ENCODE measurements at regions not wholly inside any gene's neighbourhood (a gene's known extent, or its start where the extent isn't known, plus 50 kb on each side); places are given as distances from the start of the nearest gene placed in this dataset.

GRCh38 chr15:61701455-61701854, 358.8 kb downstream of the VPS13C start:
- no peaks in the 10 kb centered on the region for H3K4me1 ChIP-seq (ENCODE audit: control insufficient read depth in 1 of 2, insufficient read depth in 2 of 2, low read length in 2 of 2)
- H3K36me3 ChIP-seq (ENCODE audit: control insufficient read depth in 1 of 2, insufficient read depth in 2 of 2, low read length in 2 of 2): no peaks in the 10 kb centered on the region
- H3K4me3 ChIP-seq (ENCODE audit: low read depth in 1 of 2, low read length in 2 of 2): no peak overlapping the region
- no peaks in the 10 kb centered on the region for H3K27me3 ChIP-seq (ENCODE audit: low read depth, low read length)
- no peak overlapping the region for H3K27ac ChIP-seq (ENCODE audit: low read length)
- H3K9me3 ChIP-seq (ENCODE audit: control insufficient read depth in 1 of 2, low read length in 2 of 2): no peaks in the 10 kb centered on the region

DNA sequence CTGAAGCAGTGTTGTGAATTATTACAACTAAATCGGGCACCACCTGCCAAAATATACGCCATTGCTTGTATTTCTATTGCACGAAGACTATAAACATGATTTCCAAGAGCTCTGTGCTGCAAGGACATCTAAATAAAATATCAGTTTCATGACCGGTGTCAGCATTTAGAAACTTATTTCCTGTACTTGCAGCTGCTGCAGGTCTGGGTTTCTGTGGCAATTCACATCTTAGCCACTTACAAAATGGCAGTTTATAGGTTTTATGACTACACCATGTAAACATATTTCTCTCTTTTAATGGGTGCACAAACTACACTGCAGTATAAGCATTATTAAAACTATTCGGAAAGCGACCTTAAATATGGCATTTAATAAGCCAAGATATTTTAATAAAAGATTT, 359.4 kb downstream of the VPS13C start:
- no peak overlapping the region for H3K27ac ChIP-seq (ENCODE audit: low read length)

GRCh38 chr15:61697796-61698195, 362.5 kb downstream of the VPS13C start:
- Histone ChIP-seq H3K9me3 (ENCODE audit: control insufficient read depth in 1 of 2, low read length in 2 of 2) (no peaks in the 10 kb centered on the region), H3K4me3 (ENCODE audit: low read depth in 1 of 2, low read length in 2 of 2) (no peak overlapping the region), H3K27me3 (ENCODE audit: low read depth, low read length) (no peaks in the 10 kb centered on the region), H3K27ac (ENCODE audit: low read length) (no peak overlapping the region), H3K36me3 (ENCODE audit: control insufficient read depth in 1 of 2, insufficient read depth in 2 of 2, low read length in 2 of 2) (no peaks in the 10 kb centered on the region), H3K4me1 (ENCODE audit: control insufficient read depth in 1 of 2, insufficient read depth in 2 of 2, low read length in 2 of 2) (no peaks in the 10 kb centered on the region)

More for the DNA sequence above, 359.4 kb downstream of the VPS13C start:
- no peaks in the 10 kb centered on the region for H3K4me1 ChIP-seq (ENCODE audit: control insufficient read depth in 1 of 2, insufficient read depth in 2 of 2, low read length in 2 of 2)
- H3K27me3 ChIP-seq (ENCODE audit: low read depth, low read length): no peaks in the 10 kb centered on the region
- no peaks in the 10 kb centered on the region for H3K9me3 ChIP-seq (ENCODE audit: control insufficient read depth in 1 of 2, low read length in 2 of 2)
- H3K4me3 ChIP-seq (ENCODE audit: low read depth in 1 of 2, low read length in 2 of 2): no peak overlapping the region
- no peaks in the 10 kb centered on the region for H3K36me3 ChIP-seq (ENCODE audit: control insufficient read depth in 1 of 2, insufficient read depth in 2 of 2, low read length in 2 of 2)

GRCh38 chr15:61689067-61689466, 371.2 kb downstream of the VPS13C start:
- Histone ChIP-seq H3K27ac (ENCODE audit: low read length) (no peak overlapping the region), H3K4me1 (ENCODE audit: control insufficient read depth in 1 of 2, insufficient read depth in 2 of 2, low read length in 2 of 2) (no peaks in the 10 kb centered on the region), H3K27me3 (ENCODE audit: low read depth, low read length) (no peaks in the 10 kb centered on the region), H3K4me3 (ENCODE audit: low read depth in 1 of 2, low read length in 2 of 2) (no peak overlapping the region), H3K36me3 (ENCODE audit: control insufficient read depth in 1 of 2, insufficient read depth in 2 of 2, low read length in 2 of 2) (no peaks in the 10 kb centered on the region), H3K9me3 (ENCODE audit: control insufficient read depth in 1 of 2, low read length in 2 of 2) (no peaks in the 10 kb centered on the region)

- Histone ChIP-seq H3K4me3 (ENCODE audit: low read depth in 1 of 2, low read length in 2 of 2) (no peak overlapping the region), H3K27me3 (ENCODE audit: low read depth, low read length) (no peaks in the 10 kb centered on the region), H3K4me1 (ENCODE audit: control insufficient read depth in 1 of 2, insufficient read depth in 2 of 2, low read length in 2 of 2) (no peaks in the 10 kb centered on the region), H3K27ac (ENCODE audit: low read length) (no peak overlapping the region), H3K36me3 (ENCODE audit: control insufficient read depth in 1 of 2, insufficient read depth in 2 of 2, low read length in 2 of 2) (no peaks in the 10 kb centered on the region), H3K9me3 (ENCODE audit: control insufficient read depth in 1 of 2, low read length in 2 of 2) (no peaks in the 10 kb centered on the region)
These were observed 372.6 kb downstream of the VPS13C start for GRCh38 chr15:61687651-61688050.

GRCh38 chr15:61687124-61687523, 373.1 kb downstream of the VPS13C start:
- Histone ChIP-seq H3K9me3 (ENCODE audit: control insufficient read depth in 1 of 2, low read length in 2 of 2) (no peaks in the 10 kb centered on the region), H3K36me3 (ENCODE audit: control insufficient read depth in 1 of 2, insufficient read depth in 2 of 2, low read length in 2 of 2) (no peaks in the 10 kb centered on the region), H3K27me3 (ENCODE audit: low read depth, low read length) (no peaks in the 10 kb centered on the region), H3K27ac (ENCODE audit: low read length) (no peak overlapping the region), H3K4me1 (ENCODE audit: control insufficient read depth in 1 of 2, insufficient read depth in 2 of 2, low read length in 2 of 2) (no peaks in the 10 kb centered on the region), H3K4me3 (ENCODE audit: low read depth in 1 of 2, low read length in 2 of 2) (no peak overlapping the region)

DNA sequence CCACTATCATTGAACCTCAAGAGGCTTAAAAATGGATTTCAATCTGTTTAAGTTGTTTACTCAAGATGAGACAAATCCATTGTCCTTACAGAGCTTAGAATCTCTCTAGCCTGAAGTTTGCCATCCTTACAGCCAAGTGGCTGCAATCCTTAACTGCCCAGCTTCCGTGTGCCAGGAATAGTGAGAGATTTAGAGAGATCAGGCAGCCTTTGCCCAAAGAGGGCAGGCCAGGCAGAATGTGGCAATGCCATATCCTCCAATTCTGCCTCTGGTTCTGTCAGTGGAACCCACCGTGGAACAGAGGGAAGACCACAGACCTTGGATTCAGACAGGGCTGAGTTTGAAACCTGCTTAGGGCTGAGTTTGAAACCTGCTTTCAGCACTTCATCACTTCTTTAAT, 374.3 kb downstream of the VPS13C start:
- Histone ChIP-seq H3K4me1 (ENCODE audit: control insufficient read depth in 1 of 2, insufficient read depth in 2 of 2, low read length in 2 of 2) (no peaks in the 10 kb centered on the region), H3K36me3 (ENCODE audit: control insufficient read depth in 1 of 2, insufficient read depth in 2 of 2, low read length in 2 of 2) (no peaks in the 10 kb centered on the region), H3K27me3 (ENCODE audit: low read depth, low read length) (no peaks in the 10 kb centered on the region), H3K9me3 (ENCODE audit: control insufficient read depth in 1 of 2, low read length in 2 of 2) (no peaks in the 10 kb centered on the region), H3K27ac (ENCODE audit: low read length) (no peak overlapping the region), H3K4me3 (ENCODE audit: low read depth in 1 of 2, low read length in 2 of 2) (no peak overlapping the region)

DNA sequence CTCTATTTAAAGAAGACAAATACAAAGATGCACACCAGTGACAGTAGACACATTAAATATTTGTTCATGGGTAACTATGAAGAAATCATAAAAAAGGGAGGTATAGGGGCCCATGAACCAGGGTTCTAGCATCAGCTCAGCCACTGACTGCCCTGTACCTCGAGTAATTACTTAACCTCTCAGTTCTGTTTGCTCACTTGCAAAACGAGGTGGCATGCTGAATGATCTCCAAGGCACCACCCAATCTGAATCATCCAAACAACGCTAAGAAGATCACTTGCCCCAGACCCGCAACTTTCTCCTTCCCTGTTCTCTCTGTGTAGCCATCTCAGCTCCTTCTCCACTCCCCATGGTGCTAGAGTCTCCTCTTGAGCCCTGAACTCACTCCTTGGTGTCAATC, 374.7 kb downstream of the VPS13C start:
- Histone ChIP-seq H3K27me3 (ENCODE audit: low read depth, low read length) (no peaks in the 10 kb centered on the region), H3K9me3 (ENCODE audit: control insufficient read depth in 1 of 2, low read length in 2 of 2) (no peaks in the 10 kb centered on the region), H3K4me1 (ENCODE audit: control insufficient read depth in 1 of 2, insufficient read depth in 2 of 2, low read length in 2 of 2) (no peaks in the 10 kb centered on the region), H3K4me3 (ENCODE audit: low read depth in 1 of 2, low read length in 2 of 2) (no peak overlapping the region), H3K27ac (ENCODE audit: low read length) (no peak overlapping the region), H3K36me3 (ENCODE audit: control insufficient read depth in 1 of 2, insufficient read depth in 2 of 2, low read length in 2 of 2) (no peaks in the 10 kb centered on the region)

GRCh38 chr15:61684749-61685467, 375.3 kb downstream of the VPS13C start:
- Histone ChIP-seq H3K4me1 (ENCODE audit: control insufficient read depth in 1 of 2, insufficient read depth in 2 of 2, low read length in 2 of 2) (no peaks in the 10 kb centered on the region), H3K36me3 (ENCODE audit: control insufficient read depth in 1 of 2, insufficient read depth in 2 of 2, low read length in 2 of 2) (no peaks in the 10 kb centered on the region), H3K4me3 (ENCODE audit: low read depth in 1 of 2, low read length in 2 of 2) (no peak overlapping the region), H3K27ac (ENCODE audit: low read length) (no peak overlapping the region), H3K27me3 (ENCODE audit: low read depth, low read length) (no peaks in the 10 kb centered on the region), H3K9me3 (ENCODE audit: control insufficient read depth in 1 of 2, low read length in 2 of 2) (no peaks in the 10 kb centered on the region)

GRCh38 chr15:61682891-61683735, 377.1 kb downstream of the VPS13C start:
- no peak overlapping the region for H3K27ac ChIP-seq (ENCODE audit: low read length)

GRCh38 chr15:61681676-61682075, 378.6 kb downstream of the VPS13C start:
- Histone ChIP-seq H3K27me3 (ENCODE audit: low read depth, low read length) (no peaks in the 10 kb centered on the region), H3K4me1 (ENCODE audit: control insufficient read depth in 1 of 2, insufficient read depth in 2 of 2, low read length in 2 of 2) (no peaks in the 10 kb centered on the region), H3K36me3 (ENCODE audit: control insufficient read depth in 1 of 2, insufficient read depth in 2 of 2, low read length in 2 of 2) (no peaks in the 10 kb centered on the region), H3K27ac (ENCODE audit: low read length) (no peak overlapping the region), H3K9me3 (ENCODE audit: control insufficient read depth in 1 of 2, low read length in 2 of 2) (peaks cover 0 to 5% of the 10 kb centered on the region in 2 donors), H3K4me3 (ENCODE audit: low read depth in 1 of 2, low read length in 2 of 2) (no peak overlapping the region)

More at GRCh38 chr15:61682891-61683735, 377.1 kb downstream of the VPS13C start:
- Histone ChIP-seq H3K4me1 (ENCODE audit: control insufficient read depth in 1 of 2, insufficient read depth in 2 of 2, low read length in 2 of 2) (no peaks in the 10 kb centered on the region), H3K4me3 (ENCODE audit: low read depth in 1 of 2, low read length in 2 of 2) (no peak overlapping the region), H3K9me3 (ENCODE audit: control insufficient read depth in 1 of 2, low read length in 2 of 2) (no peaks in the 10 kb centered on the region), H3K27me3 (ENCODE audit: low read depth, low read length) (no peaks in the 10 kb centered on the region), H3K36me3 (ENCODE audit: control insufficient read depth in 1 of 2, insufficient read depth in 2 of 2, low read length in 2 of 2) (no peaks in the 10 kb centered on the region)
